HG02678 (cell line): ENCODE measurements at regions not wholly inside any gene's neighbourhood (a gene's known extent, or its start where the extent isn't known, plus 50 kb on each side); places are given as distances from the start of the nearest gene placed in this dataset.
A peak's percentile ranks its signal among the peaks of the same experiment; 100 is the strongest.
"Not testable (repeated sequence)": the region's sequence is repeated elsewhere in the genome, so short reads cannot be mapped to it uniquely, and the experiment has no call there.

Source experiments
- ATAC-seq: cut with Tn5 transposase; IDR thresholded peaks from one replicate; pipeline ENCODE4 v1.9.1; 2021; ENCODE audit warnings: mild to moderate bottlenecking, moderate library complexity; ENCODE audit not compliant: unreplicated experiment

- peak; percentile 100 for ATAC-seq
Measured at GRCh38 chr13:84137292-84137691, 255.0 kb upstream of the SLITRK1 start.

GRCh38 chr13:84136582-84136981, 254.3 kb upstream of the SLITRK1 start:
- ATAC-seq = peak; percentile 6

- ATAC-seq = no peak
Measured at GRCh38 chr13:84132491-84132890, 250.2 kb upstream of the SLITRK1 start.

GRCh38 chr13:84131249-84131648, 249.0 kb upstream of the SLITRK1 start:
- ATAC-seq = no peak

- no peak for ATAC-seq
Measured at GRCh38 chr13:84130495-84131114, 248.3 kb upstream of the SLITRK1 start.

- no peak for ATAC-seq
Measured at GRCh38 chr13:84129966-84130365, 247.7 kb upstream of the SLITRK1 start.

- no peak for ATAC-seq
Measured at GRCh38 chr13:84127597-84128128, 245.4 kb upstream of the SLITRK1 start.

- ATAC-seq = no peak
Measured at GRCh38 chr13:84126671-84127171, 244.4 kb upstream of the SLITRK1 start.

- no peak for ATAC-seq
Measured at GRCh38 chr13:84121456-84121855, 239.2 kb upstream of the SLITRK1 start.

- no peak for ATAC-seq
Measured at GRCh38 chr13:84118839-84119409, 236.7 kb upstream of the SLITRK1 start.

GRCh38 chr13:84098273-84098672, 216.0 kb upstream of the SLITRK1 start:
- ATAC-seq = no peak

GRCh38 chr13:84097148-84097547, 214.9 kb upstream of the SLITRK1 start:
- ATAC-seq = no peak

- ATAC-seq = no peak
Measured at GRCh38 chr13:84096216-84096615, 213.9 kb upstream of the SLITRK1 start.

- no peak for ATAC-seq
Measured at GRCh38 chr13:84088996-84089395, 206.7 kb upstream of the SLITRK1 start.

GRCh38 chr13:84086847-84087162, 204.5 kb upstream of the SLITRK1 start:
- ATAC-seq = no peak

- ATAC-seq = not testable (repeated sequence)
Measured at GRCh38 chr13:84086098-84086846, 204.0 kb upstream of the SLITRK1 start.

GRCh38 chr13:84082462-84082861, 200.2 kb upstream of the SLITRK1 start:
- ATAC-seq = no peak

- no peak for ATAC-seq
Measured at GRCh38 chr13:84080748-84081530, 198.7 kb upstream of the SLITRK1 start.

GRCh38 chr13:84077271-84077670, 195.0 kb upstream of the SLITRK1 start:
- ATAC-seq = no peak

- ATAC-seq = no peak
Measured at GRCh38 chr13:84076280-84076679, 194.0 kb upstream of the SLITRK1 start.

- ATAC-seq = no peak
Measured at GRCh38 chr13:84050536-84050935, 168.3 kb upstream of the SLITRK1 start.
